GM23338 (cell line): ENCODE measurements at regions not wholly inside any gene's neighbourhood (a gene's known extent, or its start where the extent isn't known, plus 50 kb on each side); places are given as distances from the start of the nearest gene placed in this dataset.

ENCODE experiments used
- ATAC-seq: fragments of 200-7000 bp; cut with Tn5 transposase; 3 replicates; pipeline ENCODE4 v1.9.1; 2020
- DNase-seq: peaks from one replicate; pipeline ENCODE4 v3.0.0-alpha.2; 2015; ENCODE audit warnings: low spot score
- H2AFZ ChIP-seq: fragments of 200-600 bp; sonication (generic); 2 replicates; pipeline ENCODE4 v1.8.0; 2016; ENCODE audit warnings: antibody characterized with exemption, mild to moderate bottlenecking, moderate library complexity
- H3F3A ChIP-seq: fragments of 200-600 bp; sonication (generic); replicated peaks from 2 replicates; pipeline ENCODE4 v1.8.0; 2017; ENCODE audit warnings: antibody characterized with exemption, mixed run types, low read depth
- H3K27ac ChIP-seq: fragments of 200-600 bp; sonication (generic); 2 replicates; pipeline ENCODE4 v1.6.1; 2016; ENCODE audit warnings: low read depth
- H3K27me3 ChIP-seq: fragments of 200-600 bp; sonication (generic); 2 replicates; pipeline ENCODE4 v1.8.0; 2016; ENCODE audit warnings: mild to moderate bottlenecking, mixed run types, moderate library complexity; ENCODE audit not compliant: insufficient read depth
- H3K36me3 ChIP-seq: fragments of 200-600 bp; sonication (generic); 2 replicates; pipeline ENCODE4 v1.8.0; 2016; ENCODE audit warnings: mild to moderate bottlenecking; ENCODE audit not compliant: insufficient read depth
- H3K4me1 ChIP-seq: fragments of 200-600 bp; sonication (generic); 2 replicates; pipeline ENCODE4 v1.8.0; 2016; ENCODE audit warnings: mild to moderate bottlenecking, moderate library complexity; ENCODE audit not compliant: insufficient read depth
- H3K4me2 ChIP-seq: fragments of 200-600 bp; sonication (generic); 2 replicates; pipeline ENCODE4 v1.7.1; 2017; ENCODE audit warnings: mixed run types
- H3K4me3 ChIP-seq: fragments of 200-600 bp; sonication (generic); 2 replicates; pipeline ENCODE4 v1.6.1; 2016; ENCODE audit warnings: mixed run types
- H3K79me2 ChIP-seq: fragments of 200-600 bp; sonication (generic); replicated peaks from 2 replicates; pipeline ENCODE4 v1.8.0; 2017; ENCODE audit warnings: mild to moderate bottlenecking; ENCODE audit not compliant: insufficient read depth
- H3K9me2 ChIP-seq: fragments of 200-600 bp; sonication (generic); 2 replicates; pipeline ENCODE4 v1.8.0; 2017; ENCODE audit not compliant: insufficient read depth
- H4K20me1 ChIP-seq: fragments of 200-600 bp; sonication (generic); replicated peaks from 2 replicates; pipeline ENCODE4 v1.8.0; 2017; ENCODE audit warnings: mild to moderate bottlenecking; ENCODE audit not compliant: insufficient read depth
- H3K27ac Mint-ChIP-seq: 2 replicates; pipeline ENCODE4 v1.8.0; 2020; ENCODE audit warnings: inconsistent platforms, mild to moderate bottlenecking, moderate library complexity, mixed read lengths
- H3K27me3 Mint-ChIP-seq: 3 replicates; pipeline ENCODE4 v1.8.0; 2022; ENCODE audit warnings: low read depth, mild to moderate bottlenecking, moderate library complexity, mixed read lengths, inconsistent platforms; ENCODE audit not compliant: insufficient read depth, poor library complexity
- H3K36me3 Mint-ChIP-seq: 3 replicates; pipeline ENCODE4 v1.8.0; 2021; ENCODE audit warnings: low read depth, mild to moderate bottlenecking, inconsistent platforms, moderate library complexity, mixed read lengths
- H3K4me1 Mint-ChIP-seq: 3 replicates; pipeline ENCODE4 v1.8.0; 2020; ENCODE audit warnings: mild to moderate bottlenecking, inconsistent platforms, mixed read lengths
- H3K4me3 Mint-ChIP-seq: 3 replicates; pipeline ENCODE4 v1.8.0; 2021; ENCODE audit warnings: moderate library complexity, mild to moderate bottlenecking, inconsistent platforms, mixed read lengths
- H3K9me3 Mint-ChIP-seq: 3 replicates; pipeline ENCODE4 v1.8.0; 2020; ENCODE audit warnings: moderate library complexity, mild to moderate bottlenecking, inconsistent platforms, mixed read lengths
- CREB1 ChIP-seq: fragments of 250-450 bp; sonication (Bioruptor Pico); IDR thresholded peaks from 2 replicates; pipeline ENCODE4 v1.5.0; 2020; ENCODE audit warnings: low read depth, mild to moderate bottlenecking, moderate library complexity
- CTCF ChIP-seq, 2 experiments: fragments of 200-600 bp in 1 of 2; sonication (generic) in 1 of 2; conservative IDR thresholded peaks; 2 replicates each; pipeline versions ENCODE4 v1.5.1 to v1.6.1; 2016 to 2017; ENCODE audit warnings: antibody characterized with exemption in 2 of 2, low read depth in 2 of 2, mild to moderate bottlenecking in 2 of 2, moderate library complexity in 1 of 2
- ETS1 ChIP-seq: IDR thresholded peaks from 2 replicates; pipeline ENCODE4 v1.6.1; 2016; ENCODE audit warnings: antibody characterized with exemption
- EZH2 ChIP-seq: fragments of 200-600 bp; sonication (generic); IDR thresholded peaks from one replicate; pipeline ENCODE4 v1.8.0; 2017; ENCODE audit warnings: antibody characterized with exemption, mild to moderate bottlenecking, low read depth; ENCODE audit not compliant: unreplicated experiment
- EZH2phosphoT487 ChIP-seq: fragments of 200-600 bp; sonication (generic); IDR thresholded peaks from one replicate; pipeline ENCODE4 v1.8.1; 2018; ENCODE audit warnings: antibody characterized with exemption; ENCODE audit not compliant: unreplicated experiment
- JUNB ChIP-seq: IDR thresholded peaks from one replicate; pipeline ENCODE4 v1.6.1; 2016; ENCODE audit warnings: antibody characterized with exemption; ENCODE audit not compliant: unreplicated experiment
- NANOG ChIP-seq: IDR thresholded peaks from 2 replicates; pipeline ENCODE4 v1.6.1; 2016; ENCODE audit warnings: antibody characterized with exemption, borderline replicate concordance
- POLR2AphosphoS5 ChIP-seq: IDR thresholded peaks from 2 replicates; pipeline ENCODE4 v1.6.1; 2016; ENCODE audit warnings: antibody characterized with exemption, low read depth
- REST ChIP-seq: IDR thresholded peaks from one replicate; pipeline ENCODE4 v1.6.1; 2018; ENCODE audit warnings: antibody characterized with exemption; ENCODE audit not compliant: unreplicated experiment
- STAT1 ChIP-seq: IDR thresholded peaks from one replicate; pipeline ENCODE4 v1.6.1; 2016; ENCODE audit warnings: antibody characterized with exemption; ENCODE audit not compliant: unreplicated experiment
- ZNF114 ChIP-seq: fragments of 250-450 bp; sonication (Bioruptor Pico); IDR thresholded peaks from 2 replicates; pipeline ENCODE4 v1.5.0; 2020; ENCODE audit warnings: mild to moderate bottlenecking, moderate library complexity
- ZNF331 ChIP-seq: fragments of 250-450 bp; sonication (Bioruptor Pico); IDR thresholded peaks from 2 replicates; pipeline ENCODE4 v1.5.0; 2020; ENCODE audit warnings: low read depth, mild to moderate bottlenecking, moderate library complexity
- ZNF462 ChIP-seq: fragments of 250-450 bp; sonication (Bioruptor Pico); IDR thresholded peaks from 2 replicates; pipeline ENCODE4 v1.5.0; 2020; ENCODE audit warnings: mild to moderate bottlenecking, moderate library complexity

- Mint-ChIP-seq H3K27me3 (no peaks in the 10 kb centered on the region), H3K9me3 (peaks cover 4% of the 10 kb centered on the region; the same call in 2 of the 3 replicates), H3K27ac (no peak overlapping the region), H3K4me3 (no peak overlapping the region), H3K36me3 (no peaks in the 10 kb centered on the region), H3K4me1 (no peaks in the 10 kb centered on the region)
- Histone ChIP-seq H3K36me3 (no peaks in the 10 kb centered on the region), H3K9me2 (peaks cover 7% of the 10 kb centered on the region; the same call in 1 of the 2 replicates), H3K4me1 (no peaks in the 10 kb centered on the region), H3K79me2 (no peaks in the 10 kb centered on the region), H3K27ac (no peak overlapping the region), H2AFZ (no peak overlapping the region), H3K27me3 (no peaks in the 10 kb centered on the region), H4K20me1 (no peaks in the 10 kb centered on the region), H3K4me3 (no peak overlapping the region), H3F3A (no peaks in the 10 kb centered on the region), H3K4me2 (no peak overlapping the region)
- ATAC-seq (no peak), DNase-seq (no peak)
- no peak for TF ChIP-seq STAT1
- no peak for TF ChIP-seq ZNF462 (CRISPR knock-in tag)
- no peak for TF ChIP-seq EZH2phosphoT487
- TF ChIP-seq NANOG = no peak
- TF ChIP-seq REST = no peak
- TF ChIP-seq ETS1 = no peak
- no peak for TF ChIP-seq ZNF114 (CRISPR knock-in tag)
- TF ChIP-seq EZH2 = no peak
- TF ChIP-seq CREB1 = no peak
- TF ChIP-seq JUNB = no peak
- TF ChIP-seq POLR2AphosphoS5 = no peak
- TF ChIP-seq CTCF (conservative IDR thresholded peaks at IDR 0.05; ENCODE audit: low read depth in 2 of 2) = no peak
- TF ChIP-seq ZNF331 (CRISPR knock-in tag) = no peak
Measured at GRCh38 chr4:138347561-138347960, 105.4 kb upstream of the SLC7A11 start.
